ENCODE measurements at regions not wholly inside any gene's neighbourhood (a gene's known extent, or its start where the extent isn't known, plus 50 kb on each side); places are given as distances from the start of the nearest gene placed in this dataset.

DNA sequence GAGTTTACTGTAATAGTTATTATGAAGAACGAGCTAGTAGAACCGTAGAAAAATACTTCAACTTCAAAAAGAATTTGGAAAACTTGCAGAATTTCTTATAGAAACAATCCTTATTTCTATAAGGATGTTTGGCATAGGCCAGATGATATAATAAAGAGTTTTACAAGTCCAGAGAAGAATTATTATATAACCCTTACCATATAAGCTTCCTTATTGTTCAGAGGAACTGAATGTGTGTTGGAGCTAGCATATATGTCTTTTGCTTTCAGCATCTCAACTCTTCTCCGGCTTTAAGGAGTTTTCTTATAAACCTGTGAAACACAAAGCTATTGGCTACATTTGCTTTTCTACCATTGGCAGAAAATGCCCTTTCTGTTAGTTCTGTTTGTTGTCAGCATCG, 178.0 kb upstream of the E2F7 start (continued):
- TF ChIP-seq, protein P1, sequence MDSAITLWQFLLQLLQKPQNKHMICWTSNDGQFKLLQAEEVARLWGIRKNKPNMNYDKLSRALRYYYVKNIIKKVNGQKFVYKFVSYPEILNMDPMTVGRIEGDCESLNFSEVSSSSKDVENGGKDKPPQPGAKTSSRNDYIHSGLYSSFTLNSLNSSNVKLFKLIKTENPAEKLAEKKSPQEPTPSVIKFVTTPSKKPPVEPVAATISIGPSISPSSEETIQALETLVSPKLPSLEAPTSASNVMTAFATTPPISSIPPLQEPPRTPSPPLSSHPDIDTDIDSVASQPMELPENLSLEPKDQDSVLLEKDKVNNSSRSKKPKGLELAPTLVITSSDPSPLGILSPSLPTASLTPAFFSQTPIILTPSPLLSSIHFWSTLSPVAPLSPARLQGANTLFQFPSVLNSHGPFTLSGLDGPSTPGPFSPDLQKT (IDR thresholded peaks at IDR 0.05; ENCODE audit: borderline replicate concordance, low read depth, low read length) = no peak
- no peak for TF ChIP-seq KLF8 (tag by site-specific recombination; IDR thresholded peaks at IDR 0.05)
- TF ChIP-seq ZNF521 (tag by site-specific recombination; IDR thresholded peaks at IDR 0.05) = no peak
- no peak for TF ChIP-seq ZNF132 (tag by site-specific recombination; IDR thresholded peaks at IDR 0.05; ENCODE audit: borderline replicate concordance)
- no peak for TF ChIP-seq REPIN1 (tag by site-specific recombination; IDR thresholded peaks at IDR 0.05; ENCODE audit: low read depth)
- no peak for TF ChIP-seq ZBTB7A (tag by site-specific recombination; IDR thresholded peaks at IDR 0.05; ENCODE audit: low read depth)
- no peak for TF ChIP-seq ZNF157 (tag by site-specific recombination; IDR thresholded peaks at IDR 0.05)
- no peak for TF ChIP-seq ZNF776 (tag by site-specific recombination; IDR thresholded peaks at IDR 0.05; ENCODE audit: borderline replicate concordance)
- TF ChIP-seq ZNF169 (tag by site-specific recombination; IDR thresholded peaks at IDR 0.05) = no peak

- H3K4me3 ChIP-seq (ENCODE audit: low read depth, low read length) = no peak overlapping the region
- POLR2A ChIA-PET = no interaction called here
- CTCF ChIA-PET = no interaction called here
- no peaks in the 10 kb centered on the region for H3K4me1 ChIP-seq (ENCODE audit: control insufficient read depth, insufficient read depth, low read length)
- no peaks in the 10 kb centered on the region for H3K9me3 ChIP-seq (ENCODE audit: control insufficient read depth, insufficient read depth, low read depth, low read length)
- H3K36me3 ChIP-seq (ENCODE audit: control insufficient read depth in 2 of 2, insufficient read depth in 1 of 2, low read length in 2 of 2) = no peaks in the 10 kb centered on the region
- no peak overlapping the region for H3K27ac ChIP-seq (ENCODE audit: extremely low read depth, low read depth, low read length)
- TF ChIP-seq ZNF362 (tag by site-specific recombination; IDR thresholded peaks at IDR 0.05) (no peak), ZNF530 (tag by site-specific recombination; IDR thresholded peaks at IDR 0.05; ENCODE audit: low read depth) (no peak), BCL11A (tag by site-specific recombination; IDR thresholded peaks at IDR 0.05; ENCODE audit: low read depth) (no peak), ZNF26 (tag by site-specific recombination; IDR thresholded peaks at IDR 0.05) (no peak), ZNF16 (tag by site-specific recombination; IDR thresholded peaks at IDR 0.05; ENCODE audit: low read depth) (no peak), KLF7 (tag by site-specific recombination; IDR thresholded peaks at IDR 0.05; ENCODE audit: borderline replicate concordance) (no peak), ZNF416 (tag by site-specific recombination; IDR thresholded peaks at IDR 0.05) (no peak), KLF8 (tag by site-specific recombination; IDR thresholded peaks at IDR 0.05) (no peak), ZNF639 (tag by site-specific recombination; IDR thresholded peaks at IDR 0.05) (no peak), ZNF221 (tag by site-specific recombination; IDR thresholded peaks at IDR 0.05; ENCODE audit: borderline replicate concordance) (no peak), ZNF248 (tag by site-specific recombination; IDR thresholded peaks at IDR 0.05) (no peak), ZNF366 (tag by site-specific recombination; conservative IDR thresholded peaks at IDR 0.05) (no peak), ZNF580 (tag by site-specific recombination; IDR thresholded peaks at IDR 0.05) (no peak), ZNF768 (tag by site-specific recombination; IDR thresholded peaks at IDR 0.05) (no peak)
- TF ChIP-seq, protein P2, sequence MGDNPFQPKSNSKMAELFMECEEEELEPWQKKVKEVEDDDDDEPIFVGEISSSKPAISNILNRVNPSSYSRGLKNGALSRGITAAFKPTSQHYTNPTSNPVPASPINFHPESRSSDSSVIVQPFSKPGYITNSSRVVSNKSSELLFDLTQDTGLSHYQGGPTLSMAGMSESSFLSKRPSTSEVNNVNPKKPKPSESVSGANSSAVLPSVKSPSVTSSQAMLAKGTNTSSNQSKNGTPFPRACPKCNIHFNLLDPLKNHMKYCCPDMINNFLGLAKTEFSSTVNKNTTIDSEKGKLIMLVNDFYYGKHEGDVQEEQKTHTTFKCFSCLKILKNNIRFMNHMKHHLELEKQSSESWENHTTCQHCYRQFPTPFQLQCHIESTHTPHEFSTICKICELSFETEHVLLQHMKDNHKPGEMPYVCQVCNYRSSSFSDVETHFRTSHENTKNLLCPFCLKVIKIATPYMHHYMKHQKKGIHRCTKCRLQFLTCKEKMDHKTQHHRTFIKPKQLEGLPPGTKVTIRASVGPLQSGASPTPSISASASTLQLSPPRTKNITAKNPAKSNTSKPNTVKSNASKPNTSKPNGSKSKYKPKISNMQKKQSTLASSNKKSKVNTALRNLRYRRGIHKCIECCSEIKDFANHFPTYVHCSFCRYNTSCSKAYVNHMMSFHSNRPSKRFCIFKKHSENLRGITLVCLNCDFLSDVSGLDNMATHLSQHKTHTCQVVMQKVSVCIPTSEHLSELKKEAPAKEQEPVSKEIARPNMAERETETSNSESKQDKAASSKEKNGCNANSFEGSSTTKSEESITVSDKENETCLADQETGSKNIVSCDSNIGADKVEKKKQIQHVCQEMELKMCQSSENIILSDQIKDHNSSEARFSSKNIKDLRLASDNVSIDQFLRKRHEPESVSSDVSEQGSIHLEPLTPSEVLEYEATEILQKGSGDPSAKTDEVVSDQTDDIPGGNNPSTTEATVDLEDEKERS (tag by site-specific recombination; IDR thresholded peaks at IDR 0.05) = no peak
- TF ChIP-seq, protein P3, sequence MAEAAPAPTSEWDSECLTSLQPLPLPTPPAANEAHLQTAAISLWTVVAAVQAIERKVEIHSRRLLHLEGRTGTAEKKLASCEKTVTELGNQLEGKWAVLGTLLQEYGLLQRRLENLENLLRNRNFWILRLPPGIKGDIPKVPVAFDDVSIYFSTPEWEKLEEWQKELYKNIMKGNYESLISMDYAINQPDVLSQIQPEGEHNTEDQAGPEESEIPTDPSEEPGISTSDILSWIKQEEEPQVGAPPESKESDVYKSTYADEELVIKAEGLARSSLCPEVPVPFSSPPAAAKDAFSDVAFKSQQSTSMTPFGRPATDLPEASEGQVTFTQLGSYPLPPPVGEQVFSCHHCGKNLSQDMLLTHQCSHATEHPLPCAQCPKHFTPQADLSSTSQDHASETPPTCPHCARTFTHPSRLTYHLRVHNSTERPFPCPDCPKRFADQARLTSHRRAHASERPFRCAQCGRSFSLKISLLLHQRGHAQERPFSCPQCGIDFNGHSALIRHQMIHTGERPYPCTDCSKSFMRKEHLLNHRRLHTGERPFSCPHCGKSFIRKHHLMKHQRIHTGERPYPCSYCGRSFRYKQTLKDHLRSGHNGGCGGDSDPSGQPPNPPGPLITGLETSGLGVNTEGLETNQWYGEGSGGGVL (tag by site-specific recombination; IDR thresholded peaks at IDR 0.05) = no peak
These were observed 174.2 kb upstream of the E2F7 start for GRCh38 chr12:77239617-77240016.

Data from HEK293 (cell line).